ENCODE measurements at regions not wholly inside any gene's neighbourhood (a gene's known extent, or its start where the extent isn't known, plus 50 kb on each side); places are given as distances from the start of the nearest gene placed in this dataset.
"Not testable (repeated sequence)": the region's sequence is repeated elsewhere in the genome, so short reads cannot be mapped to it uniquely, and the experiment has no call there.

- Histone ChIP-seq H3K9me3 (no peaks in the 10 kb centered on the region), H3K4me1 (ENCODE audit: low read depth) (no peaks in the 10 kb centered on the region), H3K36me3 (ENCODE audit: low read depth) (no peaks in the 10 kb centered on the region), H3K4me3 (no peak overlapping the region)
- ATAC-seq (no peak), DNase-seq (no peak)
- TF ChIP-seq, protein P1, sequence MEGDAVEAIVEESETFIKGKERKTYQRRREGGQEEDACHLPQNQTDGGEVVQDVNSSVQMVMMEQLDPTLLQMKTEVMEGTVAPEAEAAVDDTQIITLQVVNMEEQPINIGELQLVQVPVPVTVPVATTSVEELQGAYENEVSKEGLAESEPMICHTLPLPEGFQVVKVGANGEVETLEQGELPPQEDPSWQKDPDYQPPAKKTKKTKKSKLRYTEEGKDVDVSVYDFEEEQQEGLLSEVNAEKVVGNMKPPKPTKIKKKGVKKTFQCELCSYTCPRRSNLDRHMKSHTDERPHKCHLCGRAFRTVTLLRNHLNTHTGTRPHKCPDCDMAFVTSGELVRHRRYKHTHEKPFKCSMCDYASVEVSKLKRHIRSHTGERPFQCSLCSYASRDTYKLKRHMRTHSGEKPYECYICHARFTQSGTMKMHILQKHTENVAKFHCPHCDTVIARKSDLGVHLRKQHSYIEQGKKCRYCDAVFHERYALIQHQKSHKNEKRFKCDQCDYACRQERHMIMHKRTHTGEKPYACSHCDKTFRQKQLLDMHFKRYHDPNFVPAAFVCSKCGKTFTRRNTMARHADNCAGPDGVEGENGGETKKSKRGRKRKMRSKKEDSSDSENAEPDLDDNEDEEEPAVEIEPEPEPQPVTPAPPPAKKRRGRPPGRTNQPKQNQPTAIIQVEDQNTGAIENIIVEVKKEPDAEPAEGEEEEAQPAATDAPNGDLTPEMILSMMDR (IDR thresholded peaks at IDR 0.05): no peak
- intact Hi-C loops (cut with DNase I, micrococcal nuclease): no loop called here
These were observed 826.2 kb upstream of the DDX18 start for GRCh38 chr2:116988303-116988702.

GRCh38 chr2:117019357-117019756 is 795.1 kb upstream of the DDX18 start:
- Histone ChIP-seq H3K36me3 (ENCODE audit: low read depth) (no peaks in the 10 kb centered on the region), H3K4me1 (ENCODE audit: low read depth) (no peaks in the 10 kb centered on the region), H3K4me3 (no peak overlapping the region), H3K9me3 (no peaks in the 10 kb centered on the region)
- intact Hi-C loops (cut with DNase I, micrococcal nuclease): no loop called here
- ATAC-seq: no peak
- TF ChIP-seq, protein P1 (IDR thresholded peaks at IDR 0.05): no peak
- no peak for DNase-seq

GRCh38 chr2:117027646-117028045 is 786.8 kb upstream of the DDX18 start:
- Histone ChIP-seq H3K9me3 (no peaks in the 10 kb centered on the region), H3K36me3 (ENCODE audit: low read depth) (no peaks in the 10 kb centered on the region), H3K4me3 (no peak overlapping the region), H3K4me1 (ENCODE audit: low read depth) (no peaks in the 10 kb centered on the region)
- no peak for ATAC-seq
- DNase-seq: no peak
- TF ChIP-seq, protein P1 (IDR thresholded peaks at IDR 0.05): no peak
- intact Hi-C loops (cut with DNase I, micrococcal nuclease): no loop called here

GRCh38 chr2:117028708-117029107 is 785.8 kb upstream of the DDX18 start:
- ATAC-seq; H3K4me1 ChIP-seq (ENCODE audit: low read depth); intact Hi-C loops (cut with DNase I, micrococcal nuclease); H3K36me3 ChIP-seq (ENCODE audit: low read depth); H3K4me3 ChIP-seq; DNase-seq; H3K9me3 ChIP-seq: not testable (repeated sequence)

DNA sequence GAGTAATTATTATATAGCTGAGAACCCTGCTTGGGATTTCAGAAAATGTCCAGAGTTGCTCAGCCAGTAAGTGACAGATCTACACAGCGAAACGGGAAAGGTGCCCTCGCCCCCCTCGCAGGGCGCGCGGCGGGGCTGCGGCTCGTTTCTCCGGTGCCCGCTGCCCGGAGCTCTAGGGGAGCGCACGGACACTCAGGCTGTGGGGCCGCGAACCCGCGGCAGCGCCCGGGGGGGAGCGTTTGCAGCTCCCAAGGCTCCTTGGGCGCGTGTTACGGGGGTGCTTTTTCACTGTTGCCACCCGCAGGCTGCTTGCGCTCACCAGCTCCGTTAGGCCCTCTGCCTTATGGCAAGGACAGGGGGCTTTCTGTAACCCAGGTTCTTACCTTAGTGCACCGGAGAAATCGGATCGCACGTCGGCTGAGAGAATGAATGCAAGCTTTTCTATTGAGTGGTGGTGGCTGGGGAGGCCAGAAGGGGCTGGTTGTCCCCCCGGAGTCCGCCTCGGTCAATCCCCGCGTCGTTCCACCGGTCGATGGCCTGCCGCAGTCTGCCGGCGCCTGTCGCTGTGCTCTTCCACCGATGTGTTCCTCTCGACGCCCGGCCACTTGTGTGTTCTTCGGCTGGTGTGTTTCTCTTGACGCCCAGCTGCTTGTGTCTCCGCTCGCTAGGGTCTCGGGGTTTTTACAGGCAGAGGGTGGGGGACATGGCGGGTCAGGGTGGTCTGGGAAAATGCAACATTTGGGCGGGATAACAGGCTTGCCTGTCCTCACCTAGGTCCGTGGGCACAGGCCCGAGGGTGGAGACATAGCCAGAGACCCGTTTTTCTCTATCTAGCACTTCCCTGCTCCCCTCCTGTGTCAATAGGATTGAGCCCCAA is 758.8 kb upstream of the DDX18 start:
- ATAC-seq: no peak
- Histone ChIP-seq H3K4me1 (ENCODE audit: low read depth) (no peaks in the 10 kb centered on the region), H3K36me3 (ENCODE audit: low read depth) (no peaks in the 10 kb centered on the region), H3K9me3 (no peaks in the 10 kb centered on the region), H3K4me3 (no peak overlapping the region)
- intact Hi-C loops (cut with DNase I, micrococcal nuclease): no loop called here
- TF ChIP-seq, protein P1 (IDR thresholded peaks at IDR 0.05): no peak
- peak in 1 of 3 donors; percentile 30 for DNase-seq

GRCh38 chr2:117056376-117056748 is 758.1 kb upstream of the DDX18 start:
- Histone ChIP-seq H3K4me3 (no peak overlapping the region), H3K36me3 (ENCODE audit: low read depth) (no peaks in the 10 kb centered on the region), H3K9me3 (no peaks in the 10 kb centered on the region), H3K4me1 (ENCODE audit: low read depth) (no peaks in the 10 kb centered on the region)
- ATAC-seq (no peak), DNase-seq (no peak)
- intact Hi-C loops (cut with DNase I, micrococcal nuclease): no loop called here
- TF ChIP-seq, protein P1 (IDR thresholded peaks at IDR 0.05): no peak
